Prostate gland (tissue), 2 donors: ENCODE measurements at regions not wholly inside any gene's neighbourhood (a gene's known extent, or its start where the extent isn't known, plus 50 kb on each side); places are given as distances from the start of the nearest gene placed in this dataset.

ENCODE experiments used
- DNase-seq: peaks from one replicate; pipeline ENCODE4 v3.0.0-alpha.2; 2019; ENCODE audit warnings: low spot score
- H3K27ac ChIP-seq, 2 donors: fragments of 200-600 bp; sonication (generic); 2 replicates each; pipeline ENCODE4 v1.5.1; 2017 to 2019
- H3K27me3 ChIP-seq: fragments of 200-600 bp; sonication (generic); replicated peaks from 2 replicates; pipeline ENCODE4 v1.5.1; 2019; ENCODE audit not compliant: insufficient read depth
- H3K36me3 ChIP-seq, 2 donors: fragments of 200-600 bp; sonication (generic); 1 replicate in 1 of 2; 2 replicates in 1 of 2; pipeline versions ENCODE4 v1.5.1 to v1.8.1; 2017 to 2019
- H3K4me1 ChIP-seq: fragments of 200-600 bp; sonication (generic); replicated peaks from 2 replicates; pipeline ENCODE4 v1.5.1; 2019
- H3K4me3 ChIP-seq, 2 donors: fragments of 200-600 bp; sonication (generic); 2 replicates each; pipeline ENCODE4 v1.5.1; 2017 to 2019
- H3K9me3 ChIP-seq: fragments of 200-600 bp; sonication (generic); 2 replicates; pipeline ENCODE4 v1.5.1; 2017
- POLR2A ChIP-seq: fragments of 450-650 bp; IDR thresholded peaks from one replicate; pipeline ENCODE4 v1.6.1; 2016; ENCODE audit warnings: antibody characterized with exemption, mild to moderate bottlenecking
- POLR2AphosphoS5 ChIP-seq: sonication (generic); formaldehyde crosslinking; IDR thresholded peaks from one replicate; pipeline ENCODE4 v1.6.1; 2017; ENCODE audit warnings: antibody characterized with exemption
- WGBS: methylation state at CpG from one replicate; pipeline ENCODE4 v1.1.5; 2018; 5-methylcytosine and 5-hydroxymethylcytosine counted together
- intact Hi-C: fragments of 100-400 bp; cut with DNase I; formaldehyde crosslinking; loops from one replicate; pipeline ENCODE4 v1.14.2; 2022
- TF ChIP-seq, protein P1 (sequence below), 4 experiments: fragments of 200-600 bp in 2 of 4; fragments of 450-650 bp in 2 of 4; sonication (generic) in 2 of 4; IDR thresholded peaks; 1 replicate in 3 of 4; 2 replicates in 1 of 4; pipeline ENCODE4 v1.5.1; 2016 to 2019; ENCODE audit warnings: antibody characterized with exemption in 4 of 4, mild to moderate bottlenecking in 2 of 4, moderate library complexity in 2 of 4

- no peak overlapping the region for H3K4me3 ChIP-seq
- H3K4me1 ChIP-seq = no peaks in the 10 kb centered on the region
- H3K27me3 ChIP-seq = no peaks in the 10 kb centered on the region
- intact Hi-C loops = no loop called here
- no peak for TF ChIP-seq POLR2A
- TF ChIP-seq POLR2AphosphoS5 = no peak
- TF ChIP-seq, protein P1, sequence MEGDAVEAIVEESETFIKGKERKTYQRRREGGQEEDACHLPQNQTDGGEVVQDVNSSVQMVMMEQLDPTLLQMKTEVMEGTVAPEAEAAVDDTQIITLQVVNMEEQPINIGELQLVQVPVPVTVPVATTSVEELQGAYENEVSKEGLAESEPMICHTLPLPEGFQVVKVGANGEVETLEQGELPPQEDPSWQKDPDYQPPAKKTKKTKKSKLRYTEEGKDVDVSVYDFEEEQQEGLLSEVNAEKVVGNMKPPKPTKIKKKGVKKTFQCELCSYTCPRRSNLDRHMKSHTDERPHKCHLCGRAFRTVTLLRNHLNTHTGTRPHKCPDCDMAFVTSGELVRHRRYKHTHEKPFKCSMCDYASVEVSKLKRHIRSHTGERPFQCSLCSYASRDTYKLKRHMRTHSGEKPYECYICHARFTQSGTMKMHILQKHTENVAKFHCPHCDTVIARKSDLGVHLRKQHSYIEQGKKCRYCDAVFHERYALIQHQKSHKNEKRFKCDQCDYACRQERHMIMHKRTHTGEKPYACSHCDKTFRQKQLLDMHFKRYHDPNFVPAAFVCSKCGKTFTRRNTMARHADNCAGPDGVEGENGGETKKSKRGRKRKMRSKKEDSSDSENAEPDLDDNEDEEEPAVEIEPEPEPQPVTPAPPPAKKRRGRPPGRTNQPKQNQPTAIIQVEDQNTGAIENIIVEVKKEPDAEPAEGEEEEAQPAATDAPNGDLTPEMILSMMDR (IDR thresholded peaks at IDR 0.05) = no peak
- no peaks in the 10 kb centered on the region for H3K36me3 ChIP-seq
- H3K27ac ChIP-seq = no peak overlapping the region
- H3K9me3 ChIP-seq = no peaks in the 10 kb centered on the region
- no peak for DNase-seq
- 30% methylated on average over 2 of the region's 2 CpGs for WGBS
Observed at GRCh38 chr4:178799204-178799603, 1357.0 kb upstream of the AGA start.

GRCh38 chr4:178808106-178808505, 1365.9 kb upstream of the AGA start:
- no peak for DNase-seq
- intact Hi-C loops = no loop called here
- no peaks in the 10 kb centered on the region for H3K4me1 ChIP-seq
- H3K27me3 ChIP-seq = no peaks in the 10 kb centered on the region
- no peak overlapping the region for H3K27ac ChIP-seq
- no peak overlapping the region for H3K4me3 ChIP-seq
- H3K9me3 ChIP-seq = no peaks in the 10 kb centered on the region
- no peak for TF ChIP-seq POLR2A
- no peak for TF ChIP-seq POLR2AphosphoS5
- TF ChIP-seq, protein P1 (IDR thresholded peaks at IDR 0.05) = no peak
- H3K36me3 ChIP-seq = no peaks in the 10 kb centered on the region
- 13% methylated on average over 1 of the region's 1 CpG for WGBS

GRCh38 chr4:178809921-178810320, 1367.7 kb upstream of the AGA start:
- no peak for DNase-seq
- TF ChIP-seq POLR2AphosphoS5 = no peak
- no peak for TF ChIP-seq POLR2A
- TF ChIP-seq, protein P1 (IDR thresholded peaks at IDR 0.05) = no peak
- H3K4me3 ChIP-seq = no peak overlapping the region
- intact Hi-C loops = no loop called here
- H3K4me1 ChIP-seq = no peaks in the 10 kb centered on the region
- H3K9me3 ChIP-seq = no peaks in the 10 kb centered on the region
- H3K27me3 ChIP-seq = no peaks in the 10 kb centered on the region
- WGBS = 78% methylated on average over 2 of the region's 2 CpGs
- H3K27ac ChIP-seq = no peak overlapping the region
- no peaks in the 10 kb centered on the region for H3K36me3 ChIP-seq

GRCh38 chr4:178811356-178811755, 1369.1 kb upstream of the AGA start:
- TF ChIP-seq POLR2AphosphoS5 (no peak), POLR2A (no peak)
- TF ChIP-seq, protein P1 (IDR thresholded peaks at IDR 0.05) = no peak
- Histone ChIP-seq H3K27me3 (no peaks in the 10 kb centered on the region), H3K9me3 (no peaks in the 10 kb centered on the region), H3K36me3 (no peaks in the 10 kb centered on the region), H3K4me1 (no peaks in the 10 kb centered on the region), H3K4me3 (no peak overlapping the region), H3K27ac (no peak overlapping the region)
- intact Hi-C loops = no loop called here
- WGBS = 74% methylated on average over 2 of the region's 2 CpGs
- no peak for DNase-seq

- intact Hi-C loops = no loop called here
- Histone ChIP-seq H3K36me3 (no peaks in the 10 kb centered on the region), H3K9me3 (no peaks in the 10 kb centered on the region), H3K4me3 (no peak overlapping the region), H3K27me3 (no peaks in the 10 kb centered on the region), H3K4me1 (no peaks in the 10 kb centered on the region), H3K27ac (no peak overlapping the region)
- DNase-seq = no peak
- TF ChIP-seq POLR2AphosphoS5 = no peak
- TF ChIP-seq, protein P1 (IDR thresholded peaks at IDR 0.05) = no peak
- no peak for TF ChIP-seq POLR2A
- WGBS = 92% methylated on average over 17 of the region's 17 CpGs
Observed at GRCh38 chr4:178812866-178813265, 1370.6 kb upstream of the AGA start.
